PC-3 (cell line): ENCODE measurements at regions not wholly inside any gene's neighbourhood (a gene's known extent, or its start where the extent isn't known, plus 50 kb on each side); places are given as distances from the start of the nearest gene placed in this dataset.
A peak's percentile ranks its signal among the peaks of the same experiment; 100 is the strongest.

Source experiments
- ATAC-seq: fragments of 200-7000 bp; cut with Tn5 transposase; 2 replicates; pipeline ENCODE4 v1.9.1; 2020; ENCODE audit warnings: mild to moderate bottlenecking, moderate library complexity
- BruUV-seq: library from RNA; stranded (reverse); fragments of 400-500 nt; replicated peaks from 2 replicates; lab custom pipeline; 2021; lab: Mats Ljungman, UMichigan
- CTCF ChIA-PET: fragments of 300-600 bp; sonication (Branson Sonifier 250); formaldehyde crosslinking; loops from one replicate; lab custom pipeline; 2022; ENCODE audit warnings: antibody characterized with exemption; lab: Charles Lee
- POLR2A ChIA-PET: fragments of 300-600 bp; sonication (Branson Sonifier 250); formaldehyde crosslinking; loops from one replicate; lab custom pipeline; 2022; ENCODE audit warnings: antibody characterized with exemption; ENCODE audit not compliant: unreplicated experiment; lab: Charles Lee
- DNase-seq: peaks from one replicate; pipeline ENCODE4 v3.0.0-alpha.2; 2015
- H2AFZ ChIP-seq: fragments of 300-600 bp; sonication (generic); 2 replicates; pipeline ENCODE4 v1.6.0; 2016; ENCODE audit warnings: antibody characterized with exemption, low read length
- H3F3A ChIP-seq: fragments of 300-600 bp; sonication (generic); one replicate; pipeline ENCODE4 v1.6.0; 2017; ENCODE audit warnings: antibody characterized with exemption, low read length, control low read depth, mild to moderate bottlenecking; ENCODE audit not compliant: unreplicated experiment
- H3K27ac ChIP-seq: fragments of 300-600 bp; sonication (generic); 2 replicates; pipeline ENCODE4 v1.5.1; 2016; ENCODE audit warnings: mild to moderate bottlenecking, low read length
- H3K27me3 ChIP-seq: fragments of 300-600 bp; sonication (generic); 2 replicates; pipeline ENCODE4 v1.6.1; 2016; ENCODE audit warnings: low read length, mixed read lengths
- H3K36me3 ChIP-seq: fragments of 300-600 bp; sonication (generic); 2 replicates; pipeline ENCODE4 v1.6.1; 2016; ENCODE audit warnings: low read depth, mixed run types, low read length, mixed read lengths
- H3K4me1 ChIP-seq: fragments of 300-600 bp; sonication (generic); 2 replicates; pipeline ENCODE4 v1.5.1; 2016; ENCODE audit warnings: low read length; ENCODE audit not compliant: insufficient read depth
- H3K4me2 ChIP-seq: fragments of 300-600 bp; sonication (generic); 2 replicates; pipeline ENCODE4 v1.6.0; 2016; ENCODE audit warnings: low read length
- H3K4me3 ChIP-seq: fragments of 300-600 bp; sonication (generic); 2 replicates; pipeline ENCODE4 v1.5.1; 2016; ENCODE audit warnings: mild to moderate bottlenecking, low read length, mixed read lengths
- H3K79me2 ChIP-seq: fragments of 300-600 bp; sonication (generic); 2 replicates; pipeline ENCODE4 v1.6.1; 2017; ENCODE audit warnings: low read length, mixed read lengths
- H3K9ac ChIP-seq: fragments of 300-600 bp; sonication (generic); 2 replicates; pipeline ENCODE4 v1.6.0; 2016; ENCODE audit warnings: mild to moderate bottlenecking, low read length
- H3K9me2 ChIP-seq: fragments of 300-600 bp; sonication (generic); replicated peaks from 2 replicates; pipeline ENCODE4 v1.6.1; 2016; ENCODE audit warnings: mixed run types, low read length, mixed read lengths
- H3K9me3 ChIP-seq: fragments of 300-600 bp; sonication (generic); 2 replicates; pipeline ENCODE4 v1.6.1; 2016; ENCODE audit warnings: low read length, mixed read lengths
- H4K20me1 ChIP-seq: fragments of 300-600 bp; sonication (generic); 2 replicates; pipeline ENCODE4 v1.6.1; 2016; ENCODE audit warnings: low read length, mixed read lengths
- CTCF ChIP-seq: fragments of 300-600 bp; sonication (generic); conservative IDR thresholded peaks from 2 replicates; pipeline ENCODE4 v1.5.1; 2017; ENCODE audit warnings: antibody characterized with exemption, low read depth, mild to moderate bottlenecking, low read length
- EZH2 ChIP-seq: fragments of 300-600 bp; sonication (generic); IDR thresholded peaks from one replicate; pipeline ENCODE4 v1.6.1; 2017; ENCODE audit warnings: antibody characterized with exemption, mild to moderate bottlenecking, low read length; ENCODE audit not compliant: unreplicated experiment
- EZH2phosphoT487 ChIP-seq: fragments of 300-600 bp; sonication (generic); IDR thresholded peaks from 2 replicates; pipeline ENCODE4 v1.6.1; 2018; ENCODE audit warnings: mild to moderate bottlenecking, antibody characterized with exemption, low read length, borderline replicate concordance
- intact Hi-C: fragments of 100-400 bp; cut with micrococcal nuclease; formaldehyde crosslinking; loops from 2 replicates; pipeline ENCODE4 v1.9.0; 2023

GRCh38 chr14:101411151-101411550 lies 150.1 kb upstream of the DIO3 start:
- no peak overlapping the region for H3K4me3 ChIP-seq
- H3K4me2 ChIP-seq, result no peak overlapping the region
- no peak overlapping the region for H3K9ac ChIP-seq
- intact Hi-C loops, result no loop called here
- no peaks in the 10 kb centered on the region for H3K9me3 ChIP-seq
- DNase-seq, result no peak
- BruUV-seq, result no TSS peak
- no peaks in the 10 kb centered on the region for H4K20me1 ChIP-seq
- TF ChIP-seq EZH2phosphoT487 (no peak), CTCF (no peak), EZH2 (no peak)
- H3K9me2 ChIP-seq, result no peaks in the 10 kb centered on the region
- POLR2A ChIA-PET, result no interaction called here
- ATAC-seq, result no peak
- H2AFZ ChIP-seq, result no peak overlapping the region
- no peaks in the 10 kb centered on the region for H3K36me3 ChIP-seq
- H3K4me1 ChIP-seq, result peaks cover 43% of the 10 kb centered on the region
- H3F3A ChIP-seq, result no peaks in the 10 kb centered on the region
- no peaks in the 10 kb centered on the region for H3K79me2 ChIP-seq
- no peak overlapping the region for H3K27ac ChIP-seq
- CTCF ChIA-PET, result no interaction called here
- H3K27me3 ChIP-seq, result no peaks in the 10 kb centered on the region

- Histone ChIP-seq H3K27me3 (no peaks in the 10 kb centered on the region), H3K27ac (no peak overlapping the region), H3K4me3 (no peak overlapping the region), H3K79me2 (no peaks in the 10 kb centered on the region), H3K9me2 (0 out of 2 replicates have a peak, but pooled peaks cover 2% of the 10 kb centered on the region), H4K20me1 (no peaks in the 10 kb centered on the region), H3K4me1 (peaks cover 42% of the 10 kb centered on the region), H3K9ac (no peak overlapping the region), H3F3A (no peaks in the 10 kb centered on the region), H3K4me2 (peak overlapping the region; percentile 59; the same call in 1 of the 2 replicates), H3K9me3 (no peaks in the 10 kb centered on the region), H3K36me3 (no peaks in the 10 kb centered on the region), H2AFZ (no peak overlapping the region)
- intact Hi-C loops, result no loop called here
- no TSS peak for BruUV-seq
- ChIA-PET POLR2A (no interaction called here), CTCF (no interaction called here)
- DNase-seq (no peak), ATAC-seq (no peak)
- TF ChIP-seq EZH2phosphoT487 (no peak), CTCF (no peak), EZH2 (no peak)
Measured at GRCh38 chr14:101411779-101412178, 149.5 kb upstream of the DIO3 start.

- Histone ChIP-seq H3K27ac (0 out of 2 replicates have a peak overlapping the region, but pooled peaks have one; percentile 4), H3K79me2 (no peaks in the 10 kb centered on the region), H2AFZ (no peak overlapping the region), H3K4me1 (peaks cover 36% of the 10 kb centered on the region), H4K20me1 (no peaks in the 10 kb centered on the region), H3K9ac (no peak overlapping the region), H3K9me2 (0 out of 2 replicates have a peak, but pooled peaks cover 3% of the 10 kb centered on the region), H3K36me3 (no peaks in the 10 kb centered on the region), H3F3A (no peaks in the 10 kb centered on the region), H3K27me3 (no peaks in the 10 kb centered on the region), H3K4me2 (peak overlapping the region; percentile 59), H3K4me3 (no peak overlapping the region), H3K9me3 (no peaks in the 10 kb centered on the region)
- DNase-seq (peak; percentile 87), ATAC-seq (peak; percentile 84)
- ChIA-PET CTCF (no interaction called here), POLR2A (interaction anchor here (0.5 kb wide), 1 partner anchor 40 kb away, joined by 9 read pairs; no protein-coding TSS in a partner anchor)
- no TSS peak for BruUV-seq
- TF ChIP-seq CTCF (no peak), EZH2 (no peak), EZH2phosphoT487 (no peak)
- intact Hi-C loops, result no loop called here
Measured at GRCh38 chr14:101412739-101413138, 148.6 kb upstream of the DIO3 start.
